AG09319 (cell line): ENCODE measurements at regions not wholly inside any gene's neighbourhood (a gene's known extent, or its start where the extent isn't known, plus 50 kb on each side); places are given as distances from the start of the nearest gene placed in this dataset.
A peak's percentile ranks its signal among the peaks of the same experiment; 100 is the strongest.

Source experiments
- DNase-seq: peaks from one replicate; pipeline ENCODE4 v3.0.0-alpha.2; 2010; ENCODE audit warnings: low read depth; ENCODE audit errors: extremely low read depth
- CTCF ChIP-seq: IDR thresholded peaks from 2 replicates; pipeline ENCODE4 v1.5.1; 2011; ENCODE audit warnings: low read depth, mild to moderate bottlenecking, inconsistent platforms, low read length, moderate library complexity

GRCh38 chr1:58836408-58836807, 52.6 kb upstream of the JUN start:
- no peak for TF ChIP-seq CTCF
- DNase-seq = no peak

GRCh38 chr1:58837886-58838285, 54.0 kb upstream of the JUN start:
- TF ChIP-seq CTCF = no peak
- no peak for DNase-seq

DNA sequence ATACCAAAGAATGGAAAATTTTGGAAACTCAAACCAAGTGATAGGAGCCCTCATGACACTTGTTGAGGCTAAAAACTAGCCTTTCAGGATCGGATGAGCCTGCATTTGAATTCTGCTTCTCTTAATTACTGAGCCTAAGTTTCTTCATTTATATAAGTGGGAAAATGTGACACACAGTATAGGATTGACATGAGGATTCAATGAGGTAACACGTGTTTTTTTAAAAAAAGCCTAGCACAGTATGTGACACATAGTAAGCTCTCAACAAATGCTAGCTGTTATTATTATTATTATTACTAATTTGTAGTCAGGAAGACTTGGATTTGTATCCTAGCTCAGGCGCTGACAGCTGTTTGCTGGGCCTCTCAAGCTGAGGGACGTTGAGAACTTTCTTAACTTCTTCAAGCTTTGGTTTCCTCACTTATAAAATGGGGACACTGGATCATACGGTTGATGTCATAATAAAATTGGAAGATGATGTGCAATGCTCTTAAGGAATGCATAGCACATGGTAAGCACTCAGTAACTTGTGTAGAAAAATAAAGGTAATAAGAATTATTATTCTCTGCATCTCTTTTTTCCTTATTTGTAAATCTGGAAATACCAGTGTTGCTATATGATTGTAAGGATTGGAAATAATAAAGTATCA, 55.4 kb upstream of the JUN start:
- TF ChIP-seq CTCF = no peak

DNA sequence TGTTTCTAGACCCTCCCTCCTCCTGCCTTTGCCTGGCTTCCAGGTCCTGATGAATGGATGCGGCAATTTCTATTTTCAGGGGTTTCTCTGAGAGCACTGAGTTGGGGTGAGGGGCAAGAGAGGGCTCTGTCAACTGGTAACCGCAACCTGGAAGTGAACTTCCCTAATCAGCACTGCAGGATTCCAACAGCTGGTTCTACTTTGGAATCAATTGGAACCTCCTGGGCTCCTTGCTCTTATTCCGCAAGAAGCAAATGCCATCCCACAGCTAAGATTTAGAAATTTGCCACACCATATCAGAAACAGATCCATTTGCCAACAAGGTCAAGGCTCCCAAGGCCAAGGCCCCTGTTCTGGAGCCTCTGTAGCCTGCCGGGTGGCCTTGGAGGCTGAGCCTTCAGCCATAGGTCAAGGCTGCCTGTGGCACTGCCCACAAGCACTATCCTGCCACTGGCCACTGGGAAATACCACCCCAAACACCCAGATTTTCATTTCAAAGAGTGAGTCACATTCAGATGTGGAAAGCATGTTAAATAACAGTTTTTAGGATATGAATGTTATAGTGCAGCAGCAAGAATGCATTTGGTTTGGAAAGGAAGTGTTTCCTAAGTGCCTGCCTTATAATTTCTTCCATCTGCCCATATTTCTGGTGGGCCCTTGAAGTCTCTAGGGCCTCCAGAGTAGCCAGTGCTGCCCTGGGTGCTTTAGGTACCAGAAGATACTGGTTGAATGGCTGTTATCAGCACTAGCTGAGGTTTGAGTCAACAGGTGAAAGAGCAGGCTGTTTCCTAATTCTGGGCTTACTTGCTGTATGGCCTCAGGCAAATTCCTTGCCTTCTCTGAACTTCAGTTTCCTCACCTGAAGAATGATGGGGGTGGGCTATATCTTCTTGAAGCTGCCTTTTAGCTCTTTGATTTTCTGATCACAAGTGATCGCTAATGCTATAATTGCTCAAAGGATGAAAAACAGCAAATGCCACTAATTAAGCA, 56.3 kb upstream of the JUN start:
- no peak for TF ChIP-seq CTCF
- peak; percentile 69 for DNase-seq

More for the DNA sequence above, 55.4 kb upstream of the JUN start:
- DNase-seq = no peak

DNA sequence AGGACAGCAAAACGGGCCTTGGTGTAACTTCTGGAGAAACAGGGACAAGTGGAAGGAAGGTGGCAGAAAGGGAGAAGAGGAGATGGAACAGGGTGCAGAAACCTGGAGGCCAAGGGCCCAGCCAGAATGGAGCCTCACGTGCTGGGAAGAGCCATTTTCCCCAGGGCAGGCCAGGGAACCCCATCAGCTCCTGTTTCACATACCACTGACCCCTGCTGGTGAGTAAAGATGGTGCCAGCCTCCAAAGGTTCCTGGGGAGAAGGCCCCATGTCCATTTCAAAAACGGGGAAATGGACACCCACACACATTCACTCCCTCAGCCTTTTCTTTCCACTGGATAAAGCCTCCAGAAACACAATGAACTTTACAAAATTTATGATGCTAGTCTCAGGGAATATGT, 57.6 kb upstream of the JUN start:
- TF ChIP-seq CTCF = peak; percentile 6
- no peak for DNase-seq

GRCh38 chr1:58842941-58843340, 59.1 kb upstream of the JUN start:
- no peak for TF ChIP-seq CTCF
- DNase-seq = no peak

DNA sequence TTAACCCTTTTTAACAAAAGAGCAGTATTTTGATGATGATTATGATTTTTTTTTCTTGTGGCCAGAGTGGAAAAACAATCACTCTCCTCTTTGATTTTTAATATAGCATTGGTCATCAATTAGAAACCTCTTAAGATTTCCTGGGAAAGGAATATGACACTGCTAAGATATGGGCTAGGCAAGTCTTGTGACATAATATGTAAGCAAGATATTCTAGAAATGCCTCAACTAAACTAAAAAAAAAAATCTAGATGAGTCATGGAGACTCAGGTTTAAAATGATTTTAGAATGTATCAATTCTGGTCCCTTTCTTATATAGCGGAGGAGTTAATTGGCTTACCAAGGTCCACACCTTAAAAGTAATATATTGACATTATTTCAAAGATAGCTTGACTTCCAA, 60.3 kb upstream of the JUN start:
- TF ChIP-seq CTCF = no peak
- DNase-seq = peak; percentile 3
